KMS-11 (cell line): ENCODE measurements at regions not wholly inside any gene's neighbourhood (a gene's known extent, or its start where the extent isn't known, plus 50 kb on each side); places are given as distances from the start of the nearest gene placed in this dataset.

Experiments used
- H2AFZ ChIP-seq: fragments of 200-600 bp; sonication (generic); 2 replicates; pipeline ENCODE4 v1.6.1; 2016; ENCODE audit warnings: antibody characterized with exemption, mixed run types, low read depth
- H3K27ac ChIP-seq: fragments of 200-600 bp; sonication (generic); 2 replicates; pipeline ENCODE4 v1.6.1; 2016; ENCODE audit warnings: mild to moderate bottlenecking, mixed run types
- H3K27me3 ChIP-seq: fragments of 200-600 bp; sonication (generic); 2 replicates; pipeline ENCODE4 v1.6.1; 2017; ENCODE audit warnings: mild to moderate bottlenecking, low read depth, mixed run types, moderate library complexity; ENCODE audit not compliant: insufficient read depth
- H3K36me3 ChIP-seq: fragments of 200-600 bp; sonication (generic); 2 replicates; pipeline ENCODE4 v1.6.1; 2017; ENCODE audit warnings: mild to moderate bottlenecking, mixed run types; ENCODE audit not compliant: insufficient read depth
- H3K4me1 ChIP-seq: fragments of 200-600 bp; sonication (generic); 2 replicates; pipeline ENCODE4 v1.6.1; 2016; ENCODE audit warnings: mild to moderate bottlenecking, low read depth, mixed run types; ENCODE audit not compliant: poor library complexity, severe bottlenecking
- H3K4me2 ChIP-seq: fragments of 200-600 bp; sonication (generic); 2 replicates; pipeline ENCODE4 v1.7.0; 2016; ENCODE audit warnings: mild to moderate bottlenecking, mixed run types
- H3K4me3 ChIP-seq: fragments of 200-600 bp; sonication (generic); IDR thresholded peaks from 2 replicates; pipeline ENCODE4 v1.6.1; 2017; ENCODE audit warnings: low read depth, low read length, mixed read lengths; ENCODE audit not compliant: insufficient read depth
- H3K79me2 ChIP-seq: fragments of 200-600 bp; sonication (generic); 2 replicates; pipeline ENCODE4 v1.6.1; 2016; ENCODE audit warnings: low read depth, mixed run types; ENCODE audit not compliant: insufficient read depth
- H3K9ac ChIP-seq: fragments of 200-600 bp; sonication (generic); 2 replicates; pipeline ENCODE4 v1.6.1; 2016; ENCODE audit warnings: mild to moderate bottlenecking, mixed run types
- H4K20me1 ChIP-seq: fragments of 200-600 bp; sonication (generic); 2 replicates; pipeline ENCODE4 v1.6.1; 2016; ENCODE audit warnings: mild to moderate bottlenecking, mixed run types; ENCODE audit not compliant: insufficient read depth
- TF ChIP-seq, protein P1 (sequence below): fragments of 200-600 bp; sonication (generic); conservative IDR thresholded peaks from 2 replicates; pipeline ENCODE4 v1.6.1; 2017; ENCODE audit warnings: low read depth, mild to moderate bottlenecking, antibody characterized with exemption, low read length, moderate library complexity, mixed read lengths

DNA sequence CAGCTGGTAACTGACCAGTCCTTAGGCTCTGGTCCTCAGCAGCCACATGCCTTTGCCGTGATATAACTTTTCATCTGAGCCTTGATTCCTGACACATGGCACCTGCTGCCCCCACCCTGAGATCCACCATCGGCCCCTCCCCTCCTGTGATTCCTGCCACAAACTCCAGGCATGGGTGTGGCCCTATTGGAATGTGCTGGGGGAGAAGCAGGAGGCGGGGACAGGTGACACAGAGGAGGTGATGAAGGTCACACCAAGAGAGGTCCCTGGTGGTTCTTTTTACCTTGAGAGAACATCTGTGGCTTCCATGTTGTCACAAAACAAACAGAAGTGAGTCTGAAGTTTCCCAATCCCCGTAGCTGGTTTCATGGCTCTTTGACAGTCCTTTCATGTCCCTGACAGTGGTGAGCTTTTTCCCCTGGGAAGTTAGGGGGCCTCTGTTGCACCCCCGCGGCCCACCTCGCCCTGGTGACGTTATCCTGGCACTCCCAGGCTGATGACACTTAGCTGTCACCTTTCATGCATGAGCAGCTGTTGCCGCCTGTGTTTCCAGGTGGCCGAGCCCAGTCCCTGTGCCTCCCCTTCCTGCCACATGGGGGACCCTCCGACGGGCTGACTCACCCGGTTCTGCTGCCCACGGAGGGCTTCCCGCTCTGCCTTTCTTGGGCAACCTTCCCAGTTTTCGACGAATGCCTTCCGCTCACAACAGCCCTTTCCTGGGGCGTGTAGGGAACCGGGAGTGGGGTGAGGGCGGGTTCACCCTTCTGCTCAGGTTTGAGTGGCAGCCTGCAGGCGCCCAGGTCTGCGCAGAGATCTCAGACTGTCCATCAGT, 66.3 kb upstream of the GLI2 start:
- Histone ChIP-seq H3K4me2 (no peak overlapping the region), H3K27ac (no peak overlapping the region), H3K79me2 (no peaks in the 10 kb centered on the region), H4K20me1 (no peaks in the 10 kb centered on the region), H3K4me1 (no peaks in the 10 kb centered on the region), H3K36me3 (no peaks in the 10 kb centered on the region), H3K27me3 (no peaks in the 10 kb centered on the region), H3K4me3 (no peak overlapping the region), H3K9ac (no peak overlapping the region), H2AFZ (no peak overlapping the region)
- TF ChIP-seq, protein P1, sequence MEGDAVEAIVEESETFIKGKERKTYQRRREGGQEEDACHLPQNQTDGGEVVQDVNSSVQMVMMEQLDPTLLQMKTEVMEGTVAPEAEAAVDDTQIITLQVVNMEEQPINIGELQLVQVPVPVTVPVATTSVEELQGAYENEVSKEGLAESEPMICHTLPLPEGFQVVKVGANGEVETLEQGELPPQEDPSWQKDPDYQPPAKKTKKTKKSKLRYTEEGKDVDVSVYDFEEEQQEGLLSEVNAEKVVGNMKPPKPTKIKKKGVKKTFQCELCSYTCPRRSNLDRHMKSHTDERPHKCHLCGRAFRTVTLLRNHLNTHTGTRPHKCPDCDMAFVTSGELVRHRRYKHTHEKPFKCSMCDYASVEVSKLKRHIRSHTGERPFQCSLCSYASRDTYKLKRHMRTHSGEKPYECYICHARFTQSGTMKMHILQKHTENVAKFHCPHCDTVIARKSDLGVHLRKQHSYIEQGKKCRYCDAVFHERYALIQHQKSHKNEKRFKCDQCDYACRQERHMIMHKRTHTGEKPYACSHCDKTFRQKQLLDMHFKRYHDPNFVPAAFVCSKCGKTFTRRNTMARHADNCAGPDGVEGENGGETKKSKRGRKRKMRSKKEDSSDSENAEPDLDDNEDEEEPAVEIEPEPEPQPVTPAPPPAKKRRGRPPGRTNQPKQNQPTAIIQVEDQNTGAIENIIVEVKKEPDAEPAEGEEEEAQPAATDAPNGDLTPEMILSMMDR, result no peak

DNA sequence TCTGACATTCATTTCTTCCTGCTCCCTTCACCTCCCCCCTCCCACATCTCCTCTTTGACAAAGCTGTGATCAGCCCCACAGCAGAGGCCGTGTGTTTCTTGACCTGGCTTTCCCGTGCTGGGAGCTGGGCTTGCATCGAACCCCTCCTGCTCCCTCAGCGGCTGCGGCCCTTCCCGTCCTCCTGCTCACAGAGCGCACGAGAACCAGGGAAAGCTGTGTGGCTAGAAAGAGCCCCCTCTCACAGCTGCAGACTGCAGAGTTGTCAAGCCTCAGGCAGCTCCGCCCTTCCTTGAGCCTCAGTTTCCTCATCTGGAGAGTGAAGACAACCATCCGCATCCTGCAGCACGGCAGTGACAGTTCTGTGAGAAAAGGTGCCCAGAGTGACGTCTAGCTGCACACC, 65.7 kb upstream of the GLI2 start:
- H3K4me1 ChIP-seq, result no peaks in the 10 kb centered on the region
- H3K4me3 ChIP-seq, result no peak overlapping the region
- H3K27ac ChIP-seq, result no peak overlapping the region
- no peaks in the 10 kb centered on the region for H3K79me2 ChIP-seq
- H3K36me3 ChIP-seq, result no peaks in the 10 kb centered on the region
- H3K9ac ChIP-seq, result no peak overlapping the region
- no peaks in the 10 kb centered on the region for H4K20me1 ChIP-seq
- H3K27me3 ChIP-seq, result no peaks in the 10 kb centered on the region
- TF ChIP-seq, protein P1, result no peak
- H2AFZ ChIP-seq, result no peak overlapping the region
- H3K4me2 ChIP-seq, result no peak overlapping the region

DNA sequence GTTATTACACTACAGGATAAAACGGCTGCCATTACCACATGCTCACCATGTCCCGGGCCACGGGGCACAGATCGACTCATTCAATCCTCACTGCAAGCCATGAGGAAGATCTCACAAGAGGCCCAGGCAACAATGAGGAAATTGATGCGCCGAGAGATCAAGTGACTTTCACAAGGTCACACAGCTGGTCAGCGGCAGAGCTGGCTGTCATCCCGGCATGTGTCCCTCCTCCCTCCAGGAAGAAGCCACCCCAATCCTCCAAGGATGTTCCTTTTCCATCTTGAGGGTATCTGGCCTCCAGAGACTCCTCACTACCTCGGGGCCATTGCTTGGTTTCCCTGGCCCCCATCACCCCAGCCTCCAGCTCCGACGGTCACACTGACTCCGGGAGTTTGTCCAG, 65.3 kb upstream of the GLI2 start:
- Histone ChIP-seq H3K4me3 (no peak overlapping the region), H4K20me1 (no peaks in the 10 kb centered on the region), H3K4me2 (no peak overlapping the region), H3K9ac (no peak overlapping the region), H2AFZ (no peak overlapping the region), H3K4me1 (no peaks in the 10 kb centered on the region), H3K79me2 (no peaks in the 10 kb centered on the region), H3K27me3 (no peaks in the 10 kb centered on the region), H3K27ac (no peak overlapping the region), H3K36me3 (no peaks in the 10 kb centered on the region)
- TF ChIP-seq, protein P1, result no peak

DNA sequence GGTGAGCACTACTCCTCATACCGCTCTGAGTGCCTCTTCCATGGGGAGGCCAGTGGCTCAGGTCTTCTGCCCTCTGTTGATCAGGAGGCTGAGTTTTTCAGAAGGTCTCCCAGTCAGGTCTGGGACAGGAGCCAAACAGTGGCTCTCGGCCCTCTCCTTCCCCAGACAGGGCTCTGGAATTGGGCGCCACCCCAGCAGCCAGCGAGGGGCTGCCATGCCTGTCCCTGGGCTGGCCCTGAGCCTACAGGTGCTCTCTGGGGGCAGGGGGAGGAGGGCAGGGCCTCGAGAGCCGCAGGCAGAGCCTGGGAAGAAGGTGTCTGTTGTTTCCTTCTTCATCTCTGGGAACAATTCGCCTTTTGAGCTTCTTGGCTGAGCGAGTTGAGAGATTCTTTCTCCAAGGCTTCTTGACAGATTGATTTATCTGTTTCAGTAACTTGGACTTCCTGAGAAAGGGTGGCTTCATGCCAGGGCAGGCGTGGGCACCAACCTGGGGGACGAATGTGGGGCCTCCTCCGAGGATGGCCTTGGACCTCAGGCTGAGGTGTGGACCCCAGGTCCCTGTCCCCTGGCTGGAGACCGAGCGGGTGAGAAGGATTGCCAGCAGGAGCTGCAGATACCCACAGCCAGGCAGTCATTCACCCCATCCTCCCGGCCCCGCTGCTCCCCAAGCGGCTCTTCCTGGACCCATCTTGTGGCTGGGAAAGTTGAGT, 64.7 kb upstream of the GLI2 start:
- Histone ChIP-seq H3K4me2 (no peak overlapping the region), H3K27me3 (no peaks in the 10 kb centered on the region), H2AFZ (no peak overlapping the region), H3K4me3 (no peak overlapping the region), H3K27ac (no peak overlapping the region), H3K79me2 (no peaks in the 10 kb centered on the region), H3K4me1 (no peaks in the 10 kb centered on the region), H3K9ac (no peak overlapping the region), H4K20me1 (no peaks in the 10 kb centered on the region), H3K36me3 (no peaks in the 10 kb centered on the region)
- TF ChIP-seq, protein P1, result no peak
